Neural progenitor cell (in vitro differentiated cells): ENCODE measurements at regions not wholly inside any gene's neighbourhood (a gene's known extent, or its start where the extent isn't known, plus 50 kb on each side); places are given as distances from the start of the nearest gene placed in this dataset.

Source experiments
- DNase-seq: peaks from one replicate; pipeline ENCODE4 v3.0.0-alpha.2; 2016; ENCODE audit warnings: low spot score
- H2AFZ ChIP-seq: fragments of 200-600 bp; sonication (generic); replicated peaks from 2 replicates; pipeline ENCODE4 v1.6.1; 2016; ENCODE audit warnings: antibody characterized with exemption
- H3F3A ChIP-seq: fragments of 200-600 bp; sonication (generic); 2 replicates; pipeline ENCODE4 v1.6.1; 2016; ENCODE audit warnings: antibody characterized with exemption, low read depth
- H3K27ac ChIP-seq: fragments of 200-600 bp; sonication (generic); 2 replicates; pipeline ENCODE4 v1.5.1; 2016; ENCODE audit warnings: mild to moderate bottlenecking
- H3K27me3 ChIP-seq: fragments of 200-600 bp; sonication (generic); 2 replicates; pipeline ENCODE4 v1.6.1; 2016; ENCODE audit warnings: mild to moderate bottlenecking, moderate library complexity
- H3K36me3 ChIP-seq: fragments of 200-600 bp; sonication (generic); 2 replicates; pipeline ENCODE4 v1.5.1; 2016
- H3K4me1 ChIP-seq: fragments of 200-600 bp; sonication (generic); 2 replicates; pipeline ENCODE4 v1.6.1; 2016; ENCODE audit warnings: mixed run types
- H3K4me2 ChIP-seq: fragments of 200-600 bp; sonication (generic); 2 replicates; pipeline ENCODE4 v1.6.1; 2016
- H3K4me3 ChIP-seq: fragments of 200-600 bp; sonication (generic); 2 replicates; pipeline ENCODE4 v1.5.1; 2016
- H3K79me2 ChIP-seq: fragments of 200-600 bp; sonication (generic); 2 replicates; pipeline ENCODE4 v1.6.1; 2016; ENCODE audit warnings: low read depth
- H3K9ac ChIP-seq: fragments of 200-600 bp; sonication (generic); 2 replicates; pipeline ENCODE4 v1.6.1; 2016
- H3K9me3 ChIP-seq: fragments of 200-600 bp; sonication (generic); 2 replicates; pipeline ENCODE4 v1.5.1; 2016; ENCODE audit warnings: low read depth
- H4K20me1 ChIP-seq: fragments of 200-600 bp; sonication (generic); 2 replicates; pipeline ENCODE4 v1.6.1; 2016; ENCODE audit warnings: low read depth
- H3K27ac Mint-ChIP-seq: 3 replicates; pipeline ENCODE4 v1.8.0; 2021; ENCODE audit warnings: mixed read lengths
- H3K27me3 Mint-ChIP-seq: 2 replicates; pipeline ENCODE4 v1.8.0; 2022; ENCODE audit warnings: low read depth, mild to moderate bottlenecking, inconsistent platforms, moderate library complexity, mixed read lengths; ENCODE audit not compliant: insufficient read depth
- H3K36me3 Mint-ChIP-seq: 3 replicates; pipeline ENCODE4 v1.8.0; 2021; ENCODE audit warnings: mixed read lengths
- H3K4me1 Mint-ChIP-seq: 3 replicates; pipeline ENCODE4 v1.8.0; 2021; ENCODE audit warnings: mixed read lengths
- H3K4me3 Mint-ChIP-seq: 3 replicates; pipeline ENCODE4 v1.8.0; 2021; ENCODE audit warnings: mild to moderate bottlenecking, moderate library complexity, mixed read lengths
- H3K9me3 Mint-ChIP-seq: 3 replicates; pipeline ENCODE4 v1.8.0; 2020; ENCODE audit warnings: mixed read lengths
- CTCF ChIP-seq: fragments of 200-600 bp; sonication (generic); IDR thresholded peaks from 2 replicates; pipeline ENCODE4 v1.5.1; 2017; ENCODE audit warnings: antibody characterized with exemption, mild to moderate bottlenecking
- EZH2 ChIP-seq: fragments of 200-600 bp; sonication (generic); IDR thresholded peaks from 2 replicates; pipeline ENCODE4 v1.6.1; 2017; ENCODE audit warnings: antibody characterized with exemption, mild to moderate bottlenecking, moderate library complexity
- EZH2phosphoT487 ChIP-seq: fragments of 200-600 bp; sonication (generic); IDR thresholded peaks from 2 replicates; pipeline ENCODE4 v1.6.1; 2017; ENCODE audit warnings: antibody characterized with exemption

DNA sequence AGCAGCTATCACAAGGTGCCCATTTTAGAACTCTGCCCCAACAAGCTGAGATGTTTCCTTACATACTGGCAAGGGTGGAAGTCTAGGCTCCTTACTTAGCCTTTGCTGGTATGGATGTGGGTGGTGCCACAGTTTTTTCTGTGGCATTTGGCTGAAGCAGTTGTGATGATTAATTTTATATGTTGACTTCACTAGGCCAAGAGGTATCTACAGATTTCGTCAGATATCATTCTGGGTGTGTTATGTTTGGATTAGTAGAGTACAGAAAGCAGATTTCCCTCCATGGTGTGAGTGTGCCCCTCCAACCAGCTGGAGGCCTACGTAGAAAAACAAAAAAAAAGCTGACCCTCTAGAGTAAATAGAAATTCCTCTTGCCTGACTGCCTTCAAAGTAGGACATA is 317.0 kb downstream of the BARHL2 start:
- H3K27ac Mint-ChIP-seq = no peak overlapping the region
- Histone ChIP-seq H3K9me3 (no peaks in the 10 kb centered on the region), H3K4me1 (peaks cover 6% of the 10 kb centered on the region), H4K20me1 (no peaks in the 10 kb centered on the region), H3K79me2 (no peaks in the 10 kb centered on the region), H3K27me3 (no peaks in the 10 kb centered on the region), H2AFZ (no peak overlapping the region), H3K27ac (no peak overlapping the region), H3F3A (no peaks in the 10 kb centered on the region), H3K9ac (no peak overlapping the region), H3K4me3 (no peak overlapping the region), H3K36me3 (no peaks in the 10 kb centered on the region), H3K4me2 (no peak overlapping the region)
- no peak for TF ChIP-seq EZH2phosphoT487
- H3K27me3 Mint-ChIP-seq = no peaks in the 10 kb centered on the region
- no peaks in the 10 kb centered on the region for H3K36me3 Mint-ChIP-seq
- peaks cover 34% of the 10 kb centered on the region for H3K4me1 Mint-ChIP-seq
- no peak overlapping the region for H3K4me3 Mint-ChIP-seq
- H3K9me3 Mint-ChIP-seq = peaks cover 2% of the 10 kb centered on the region
- DNase-seq = no peak

DNA sequence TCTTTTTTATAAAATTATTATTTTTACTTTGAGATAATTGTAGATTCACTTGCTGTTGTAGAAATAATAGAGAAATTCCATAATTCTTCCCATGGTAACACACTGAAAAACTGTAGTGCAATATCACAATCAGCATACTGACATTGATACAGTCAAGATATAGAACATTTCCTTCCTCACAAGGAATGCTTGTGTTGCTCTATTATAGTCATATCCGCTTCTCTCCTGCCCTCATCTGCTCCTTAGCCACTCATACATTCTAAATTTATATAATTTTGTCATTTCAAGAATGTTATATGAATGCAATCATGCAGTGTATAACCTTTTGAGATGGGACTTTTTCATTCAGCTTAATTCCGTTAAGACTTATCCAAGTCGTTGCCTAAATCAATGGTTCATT is 320.2 kb downstream of the BARHL2 start:
- Histone ChIP-seq H3K36me3 (no peaks in the 10 kb centered on the region), H3K9me3 (no peaks in the 10 kb centered on the region), H3K4me1 (no peaks in the 10 kb centered on the region), H4K20me1 (no peaks in the 10 kb centered on the region), H3K4me3 (no peak overlapping the region), H3K9ac (no peak overlapping the region), H3F3A (no peaks in the 10 kb centered on the region), H3K27ac (no peak overlapping the region), H3K27me3 (no peaks in the 10 kb centered on the region), H2AFZ (no peak overlapping the region), H3K79me2 (no peaks in the 10 kb centered on the region), H3K4me2 (no peak overlapping the region)
- Mint-ChIP-seq H3K4me1 (peaks cover 17% of the 10 kb centered on the region), H3K27me3 (no peaks in the 10 kb centered on the region), H3K27ac (no peak overlapping the region), H3K4me3 (no peak overlapping the region), H3K36me3 (no peaks in the 10 kb centered on the region), H3K9me3 (no peaks in the 10 kb centered on the region)
- DNase-seq = no peak
- no peak for TF ChIP-seq EZH2
- no peak for TF ChIP-seq CTCF
- TF ChIP-seq EZH2phosphoT487 = no peak

DNA sequence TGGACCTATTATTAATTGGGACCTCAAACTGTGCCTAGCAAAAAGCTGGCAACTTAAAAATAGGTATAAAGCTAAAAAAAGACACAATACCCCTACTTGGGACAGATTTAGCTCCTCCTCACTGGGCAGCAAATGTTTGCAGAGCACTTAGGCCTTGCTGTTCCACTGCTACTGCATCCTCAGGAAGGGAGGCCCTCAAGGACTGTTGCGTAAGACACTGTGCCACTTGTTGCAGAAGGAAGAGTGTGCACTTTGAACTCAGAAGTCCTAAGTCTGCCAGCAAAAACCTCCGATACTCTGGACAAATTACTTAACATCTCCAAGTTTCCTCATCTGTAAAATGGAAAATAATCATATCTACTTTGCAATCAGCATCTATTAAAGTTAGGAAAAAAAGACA is 322.9 kb downstream of the BARHL2 start:
- no peaks in the 10 kb centered on the region for H4K20me1 ChIP-seq
- H3K27me3 ChIP-seq = no peaks in the 10 kb centered on the region
- DNase-seq = no peak
- no peaks in the 10 kb centered on the region for H3K79me2 ChIP-seq
- peaks cover 12% of the 10 kb centered on the region for H3K4me1 Mint-ChIP-seq
- no peaks in the 10 kb centered on the region for H3K27me3 Mint-ChIP-seq
- no peaks in the 10 kb centered on the region for H3F3A ChIP-seq
- H2AFZ ChIP-seq = no peak overlapping the region
- no peak overlapping the region for H3K4me2 ChIP-seq
- H3K27ac ChIP-seq = no peak overlapping the region
- TF ChIP-seq CTCF = no peak
- no peak for TF ChIP-seq EZH2
- no peak for TF ChIP-seq EZH2phosphoT487
- H3K4me1 ChIP-seq = peaks cover 8% of the 10 kb centered on the region
- H3K4me3 ChIP-seq = no peak overlapping the region
- H3K36me3 ChIP-seq = no peaks in the 10 kb centered on the region
- no peak overlapping the region for H3K4me3 Mint-ChIP-seq
- H3K27ac Mint-ChIP-seq = no peak overlapping the region
- H3K9me3 ChIP-seq = no peaks in the 10 kb centered on the region
- H3K36me3 Mint-ChIP-seq = no peaks in the 10 kb centered on the region
- no peak overlapping the region for H3K9ac ChIP-seq
- H3K9me3 Mint-ChIP-seq = no peaks in the 10 kb centered on the region

DNA sequence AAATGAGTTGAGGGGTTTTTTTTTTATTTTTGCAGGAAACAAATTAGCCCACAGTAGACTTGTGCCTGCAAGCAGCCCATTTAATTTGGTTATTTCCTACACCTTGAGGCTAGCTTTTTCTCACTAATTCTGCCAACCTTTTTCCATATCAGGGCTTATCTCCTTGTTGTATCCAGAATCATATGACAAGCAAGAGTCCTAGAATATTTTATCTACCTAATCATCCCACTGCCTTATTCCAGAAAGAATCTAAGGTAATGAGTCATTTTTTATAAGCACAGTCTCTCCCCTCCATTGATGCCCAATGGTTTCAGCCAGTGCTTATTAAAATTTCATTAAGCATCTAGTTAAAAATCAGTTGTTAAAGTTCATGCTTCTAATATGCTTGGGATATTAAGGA is 324.1 kb downstream of the BARHL2 start:
- no peak overlapping the region for H3K4me2 ChIP-seq
- H3K9me3 Mint-ChIP-seq = no peaks in the 10 kb centered on the region

More for the DNA sequence above, 324.1 kb downstream of the BARHL2 start:
- no peak for DNase-seq
- H3K9ac ChIP-seq = no peak overlapping the region
- H3K4me1 ChIP-seq = peaks cover 11% of the 10 kb centered on the region
- H3K36me3 Mint-ChIP-seq = no peaks in the 10 kb centered on the region
- no peaks in the 10 kb centered on the region for H3K27me3 Mint-ChIP-seq
- no peaks in the 10 kb centered on the region for H4K20me1 ChIP-seq
- no peaks in the 10 kb centered on the region for H3K27me3 ChIP-seq
- H3K9me3 ChIP-seq = no peaks in the 10 kb centered on the region
- no peak overlapping the region for H3K27ac Mint-ChIP-seq
- no peaks in the 10 kb centered on the region for H3F3A ChIP-seq
- TF ChIP-seq EZH2phosphoT487 = no peak
- TF ChIP-seq CTCF = no peak
- TF ChIP-seq EZH2 = no peak
- no peaks in the 10 kb centered on the region for H3K79me2 ChIP-seq
- peaks cover 12% of the 10 kb centered on the region for H3K4me1 Mint-ChIP-seq
- H3K36me3 ChIP-seq = no peaks in the 10 kb centered on the region
- H2AFZ ChIP-seq = no peak overlapping the region
- no peak overlapping the region for H3K4me3 Mint-ChIP-seq
- H3K27ac ChIP-seq = no peak overlapping the region
- no peak overlapping the region for H3K4me3 ChIP-seq
